ENCODE measurements at regions not wholly inside any gene's neighbourhood (a gene's known extent, or its start where the extent isn't known, plus 50 kb on each side); places are given as distances from the start of the nearest gene placed in this dataset.

- TF ChIP-seq, protein P1, sequence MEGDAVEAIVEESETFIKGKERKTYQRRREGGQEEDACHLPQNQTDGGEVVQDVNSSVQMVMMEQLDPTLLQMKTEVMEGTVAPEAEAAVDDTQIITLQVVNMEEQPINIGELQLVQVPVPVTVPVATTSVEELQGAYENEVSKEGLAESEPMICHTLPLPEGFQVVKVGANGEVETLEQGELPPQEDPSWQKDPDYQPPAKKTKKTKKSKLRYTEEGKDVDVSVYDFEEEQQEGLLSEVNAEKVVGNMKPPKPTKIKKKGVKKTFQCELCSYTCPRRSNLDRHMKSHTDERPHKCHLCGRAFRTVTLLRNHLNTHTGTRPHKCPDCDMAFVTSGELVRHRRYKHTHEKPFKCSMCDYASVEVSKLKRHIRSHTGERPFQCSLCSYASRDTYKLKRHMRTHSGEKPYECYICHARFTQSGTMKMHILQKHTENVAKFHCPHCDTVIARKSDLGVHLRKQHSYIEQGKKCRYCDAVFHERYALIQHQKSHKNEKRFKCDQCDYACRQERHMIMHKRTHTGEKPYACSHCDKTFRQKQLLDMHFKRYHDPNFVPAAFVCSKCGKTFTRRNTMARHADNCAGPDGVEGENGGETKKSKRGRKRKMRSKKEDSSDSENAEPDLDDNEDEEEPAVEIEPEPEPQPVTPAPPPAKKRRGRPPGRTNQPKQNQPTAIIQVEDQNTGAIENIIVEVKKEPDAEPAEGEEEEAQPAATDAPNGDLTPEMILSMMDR (conservative IDR thresholded peaks at IDR 0.05; ENCODE audit: low read depth, low read length): no peak
- DNase-seq (ENCODE audit: low read depth): no peak
- H3K4me3 ChIP-seq (ENCODE audit: low read depth, low read length): no peak overlapping the region
Observed at GRCh38 chr16:65634291-65634690, 512.4 kb upstream of the CDH11 start.

DNA sequence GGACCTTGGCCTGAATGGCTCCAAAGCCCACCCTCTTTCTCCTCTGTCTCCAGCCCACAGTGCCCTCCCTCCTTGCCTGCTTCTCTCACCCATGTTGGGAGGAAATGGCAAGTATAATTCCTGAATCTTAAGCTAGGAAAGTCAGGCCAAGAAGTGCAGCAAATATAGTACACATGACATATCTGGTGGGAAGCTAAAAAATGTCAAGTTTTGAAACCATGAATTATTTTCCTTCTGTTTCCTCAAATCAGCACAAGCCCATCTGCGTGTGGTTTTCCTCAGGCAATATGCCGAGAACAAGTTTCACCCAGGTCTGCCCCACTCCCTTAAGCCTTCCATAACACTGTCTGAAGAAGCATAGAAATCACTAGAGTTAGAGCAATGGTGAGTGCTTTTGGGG is 502.8 kb upstream of the CDH11 start:
- DNase-seq (ENCODE audit: low read depth): no peak

GRCh38 chr16:65624229-65624628 is 502.4 kb upstream of the CDH11 start:
- no peak overlapping the region for H3K4me3 ChIP-seq (ENCODE audit: low read depth, low read length)
- TF ChIP-seq, protein P1 (conservative IDR thresholded peaks at IDR 0.05; ENCODE audit: low read depth, low read length): no peak
- no peak for DNase-seq (ENCODE audit: low read depth)

More for the DNA sequence above, 502.8 kb upstream of the CDH11 start:
- TF ChIP-seq, protein P1 (conservative IDR thresholded peaks at IDR 0.05; ENCODE audit: low read depth, low read length): no peak
- no peak overlapping the region for H3K4me3 ChIP-seq (ENCODE audit: low read depth, low read length)

DNA sequence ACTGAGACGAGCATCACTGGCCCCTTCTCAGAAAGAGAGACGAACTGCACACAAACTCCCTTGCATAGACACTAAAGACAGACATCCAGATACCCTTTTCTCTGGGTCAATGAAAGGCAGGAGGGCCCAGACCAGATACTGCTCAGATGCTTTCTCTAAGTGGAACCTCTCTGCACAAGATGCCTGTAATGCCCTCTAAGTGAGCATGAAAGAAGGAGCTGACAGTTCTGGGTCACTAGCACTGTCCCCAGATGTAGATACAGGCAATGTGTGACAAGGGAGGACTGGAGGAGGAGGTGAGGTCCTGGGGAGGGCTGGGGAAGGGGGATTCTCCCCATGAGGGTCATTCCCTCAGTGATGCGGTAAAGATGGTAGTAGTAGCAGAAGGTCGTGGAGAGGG is 501.0 kb upstream of the CDH11 start:
- no peak overlapping the region for H3K4me3 ChIP-seq (ENCODE audit: low read depth, low read length)
- no peak for DNase-seq (ENCODE audit: low read depth)
- TF ChIP-seq, protein P1 (conservative IDR thresholded peaks at IDR 0.05; ENCODE audit: low read depth, low read length): no peak

- DNase-seq (ENCODE audit: low read depth): no peak
- TF ChIP-seq, protein P1 (conservative IDR thresholded peaks at IDR 0.05; ENCODE audit: low read depth, low read length): no peak
- no peak overlapping the region for H3K4me3 ChIP-seq (ENCODE audit: low read depth, low read length)
Observed at GRCh38 chr16:65622151-65622550, 500.3 kb upstream of the CDH11 start.

DNA sequence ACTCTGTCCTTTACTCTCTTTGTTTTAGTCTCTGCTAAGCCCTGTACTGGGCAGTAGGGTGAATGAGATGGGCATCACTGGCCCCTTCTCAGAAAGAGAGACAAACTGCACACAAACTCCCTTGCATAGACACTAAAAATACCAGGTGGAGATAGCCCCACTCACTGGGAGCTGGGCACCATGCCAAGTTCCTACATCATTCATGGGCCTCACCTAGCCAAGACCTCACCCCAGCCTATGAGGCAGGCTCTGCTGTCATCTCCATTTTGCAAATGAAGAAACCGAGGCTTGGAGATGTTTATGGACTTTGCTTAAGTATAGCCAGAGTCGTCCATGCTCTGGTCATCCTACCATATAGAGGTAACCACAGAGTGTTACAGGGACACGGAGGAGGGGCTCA is 499.8 kb upstream of the CDH11 start:
- H3K4me3 ChIP-seq (ENCODE audit: low read depth, low read length): no peak overlapping the region
- TF ChIP-seq, protein P1 (conservative IDR thresholded peaks at IDR 0.05; ENCODE audit: low read depth, low read length): no peak
- no peak for DNase-seq (ENCODE audit: low read depth)

DNA sequence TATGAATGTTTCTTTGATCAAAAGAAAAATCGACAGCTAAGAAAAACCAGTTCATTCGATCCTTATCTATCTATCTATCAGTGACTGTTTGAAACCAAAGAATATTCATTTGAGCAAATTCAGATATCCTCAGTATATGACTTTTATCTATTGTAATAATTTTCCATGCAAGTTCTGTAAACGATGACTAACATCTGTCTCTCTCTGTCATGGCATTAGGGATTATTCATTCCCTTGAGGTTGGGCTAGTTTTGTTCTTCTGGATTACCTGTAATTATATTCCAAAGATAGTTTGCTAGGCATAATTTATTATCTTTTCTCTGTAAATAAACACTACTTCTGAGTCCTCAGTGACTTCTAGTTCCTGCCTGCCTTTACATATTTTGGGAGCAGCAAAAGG is 497.7 kb upstream of the CDH11 start:
- no peak for DNase-seq (ENCODE audit: low read depth)
- TF ChIP-seq, protein P1 (conservative IDR thresholded peaks at IDR 0.05; ENCODE audit: low read depth, low read length): no peak
- H3K4me3 ChIP-seq (ENCODE audit: low read depth, low read length): no peak overlapping the region
